ENCODE measurements at regions not wholly inside any gene's neighbourhood (a gene's known extent, or its start where the extent isn't known, plus 50 kb on each side); places are given as distances from the start of the nearest gene placed in this dataset.

DNA sequence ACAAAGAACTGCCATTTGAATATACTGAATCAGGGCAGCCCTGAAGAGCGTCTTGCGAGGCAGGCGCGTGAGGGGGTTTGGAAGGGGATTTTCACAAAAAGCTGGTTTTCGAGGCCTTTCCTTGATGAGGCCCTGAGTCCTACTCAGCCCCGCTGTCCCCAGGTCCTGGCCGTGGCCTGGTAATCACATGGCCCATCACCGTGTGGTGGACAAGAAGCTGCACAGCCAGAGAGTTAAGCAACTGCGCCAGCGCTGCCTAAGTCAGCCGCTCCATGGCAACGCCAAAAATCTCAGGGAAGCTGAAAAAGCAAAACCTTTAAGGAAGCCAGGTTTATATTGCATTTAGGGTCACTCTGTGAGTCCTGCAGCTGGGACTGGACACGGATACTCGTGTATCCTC is 341.2 kb upstream of the MYT1L start:
- TF ChIP-seq, protein P1, sequence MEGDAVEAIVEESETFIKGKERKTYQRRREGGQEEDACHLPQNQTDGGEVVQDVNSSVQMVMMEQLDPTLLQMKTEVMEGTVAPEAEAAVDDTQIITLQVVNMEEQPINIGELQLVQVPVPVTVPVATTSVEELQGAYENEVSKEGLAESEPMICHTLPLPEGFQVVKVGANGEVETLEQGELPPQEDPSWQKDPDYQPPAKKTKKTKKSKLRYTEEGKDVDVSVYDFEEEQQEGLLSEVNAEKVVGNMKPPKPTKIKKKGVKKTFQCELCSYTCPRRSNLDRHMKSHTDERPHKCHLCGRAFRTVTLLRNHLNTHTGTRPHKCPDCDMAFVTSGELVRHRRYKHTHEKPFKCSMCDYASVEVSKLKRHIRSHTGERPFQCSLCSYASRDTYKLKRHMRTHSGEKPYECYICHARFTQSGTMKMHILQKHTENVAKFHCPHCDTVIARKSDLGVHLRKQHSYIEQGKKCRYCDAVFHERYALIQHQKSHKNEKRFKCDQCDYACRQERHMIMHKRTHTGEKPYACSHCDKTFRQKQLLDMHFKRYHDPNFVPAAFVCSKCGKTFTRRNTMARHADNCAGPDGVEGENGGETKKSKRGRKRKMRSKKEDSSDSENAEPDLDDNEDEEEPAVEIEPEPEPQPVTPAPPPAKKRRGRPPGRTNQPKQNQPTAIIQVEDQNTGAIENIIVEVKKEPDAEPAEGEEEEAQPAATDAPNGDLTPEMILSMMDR (IDR thresholded peaks at IDR 0.05; ENCODE audit: unreplicated experiment) = no peak
- peaks cover 14% of the 10 kb centered on the region for H3K4me1 Mint-ChIP-seq
- H3K9me3 Mint-ChIP-seq = peaks cover 15% of the 10 kb centered on the region
- no peak overlapping the region for H3K4me3 Mint-ChIP-seq
- no peaks in the 10 kb centered on the region for H3K27me3 Mint-ChIP-seq (ENCODE audit: low read depth)
- no peaks in the 10 kb centered on the region for H3K36me3 Mint-ChIP-seq
- H3K27ac Mint-ChIP-seq = no peak overlapping the region
- no peak for DNase-seq (ENCODE audit: low spot score in 2 of 2, unreplicated experiment in 2 of 2)

- H3K4me3 Mint-ChIP-seq = no peak overlapping the region
- DNase-seq (ENCODE audit: low spot score in 2 of 2, unreplicated experiment in 2 of 2) = no peak
- TF ChIP-seq, protein P1 (IDR thresholded peaks at IDR 0.05; ENCODE audit: unreplicated experiment) = no peak
- H3K27me3 Mint-ChIP-seq (ENCODE audit: low read depth) = no peaks in the 10 kb centered on the region
- peaks cover 12% of the 10 kb centered on the region for H3K9me3 Mint-ChIP-seq
- no peaks in the 10 kb centered on the region for H3K36me3 Mint-ChIP-seq
- peaks cover 14% of the 10 kb centered on the region for H3K4me1 Mint-ChIP-seq
- no peak overlapping the region for H3K27ac Mint-ChIP-seq
Measured at GRCh38 chr2:2671826-2672225, 340.8 kb upstream of the MYT1L start.

GRCh38 chr2:2669316-2669715 is 338.2 kb upstream of the MYT1L start:
- Mint-ChIP-seq H3K27ac (no peak overlapping the region), H3K36me3 (no peaks in the 10 kb centered on the region), H3K27me3 (ENCODE audit: low read depth) (no peaks in the 10 kb centered on the region), H3K9me3 (peaks cover 9% of the 10 kb centered on the region), H3K4me1 (peaks cover 14% of the 10 kb centered on the region), H3K4me3 (no peak overlapping the region)
- DNase-seq (ENCODE audit: low spot score in 2 of 2, unreplicated experiment in 2 of 2) = no peak
- TF ChIP-seq, protein P1 (IDR thresholded peaks at IDR 0.05; ENCODE audit: unreplicated experiment) = no peak

DNA sequence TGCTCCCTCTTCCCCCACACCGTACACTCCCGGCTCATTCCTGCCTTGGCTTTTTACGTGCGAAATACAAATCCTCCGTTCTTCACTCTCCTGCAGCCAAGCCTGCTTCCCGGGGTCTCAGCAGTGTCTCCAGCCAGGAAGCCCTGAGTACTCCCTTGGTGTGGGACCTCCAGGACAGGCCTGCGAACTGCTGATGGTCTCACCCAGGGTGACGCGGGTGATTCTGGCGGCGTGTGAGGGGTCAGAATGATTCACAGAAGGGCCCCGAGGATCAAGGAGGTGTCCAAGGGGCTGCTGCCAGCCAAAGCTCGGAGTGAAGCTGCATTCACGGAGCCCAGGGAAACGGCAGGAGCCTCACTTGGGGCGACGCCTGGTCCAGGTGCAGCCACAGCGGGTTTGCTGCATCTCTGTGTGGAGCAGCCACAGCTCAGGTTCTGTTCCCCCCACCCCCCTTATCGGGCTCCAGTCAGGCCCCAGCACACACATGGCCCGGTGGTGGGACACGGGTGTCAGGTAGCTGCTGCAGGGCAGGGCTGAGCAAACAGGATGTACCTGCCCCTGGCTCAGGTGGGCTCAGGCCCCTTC is 337.7 kb upstream of the MYT1L start:
- Mint-ChIP-seq H3K27me3 (ENCODE audit: low read depth) (no peaks in the 10 kb centered on the region), H3K4me3 (no peak overlapping the region), H3K9me3 (peaks cover 9% of the 10 kb centered on the region), H3K4me1 (peaks cover 14% of the 10 kb centered on the region), H3K27ac (no peak overlapping the region), H3K36me3 (no peaks in the 10 kb centered on the region)
- no peak for DNase-seq (ENCODE audit: low spot score in 2 of 2, unreplicated experiment in 2 of 2)
- TF ChIP-seq, protein P1 (IDR thresholded peaks at IDR 0.05; ENCODE audit: unreplicated experiment) = no peak

GRCh38 chr2:2667690-2668089 is 336.6 kb upstream of the MYT1L start:
- peaks cover 3% of the 10 kb centered on the region for H3K4me1 Mint-ChIP-seq
- H3K27me3 Mint-ChIP-seq (ENCODE audit: low read depth) = peaks cover 4% of the 10 kb centered on the region
- H3K27ac Mint-ChIP-seq = no peak overlapping the region
- TF ChIP-seq, protein P1 (IDR thresholded peaks at IDR 0.05; ENCODE audit: unreplicated experiment) = no peak
- H3K36me3 Mint-ChIP-seq = no peaks in the 10 kb centered on the region
- DNase-seq (ENCODE audit: low spot score in 2 of 2, unreplicated experiment in 2 of 2) = no peak
- peaks cover 9% of the 10 kb centered on the region for H3K9me3 Mint-ChIP-seq
- H3K4me3 Mint-ChIP-seq = no peak overlapping the region

GRCh38 chr2:2665834-2666133 is 334.7 kb upstream of the MYT1L start:
- Mint-ChIP-seq H3K4me1 (no peaks in the 10 kb centered on the region), H3K4me3 (no peak overlapping the region), H3K36me3 (no peaks in the 10 kb centered on the region), H3K27me3 (ENCODE audit: low read depth) (peaks cover 5% of the 10 kb centered on the region), H3K27ac (no peak overlapping the region), H3K9me3 (peaks cover 1% of the 10 kb centered on the region)
- TF ChIP-seq, protein P1 (IDR thresholded peaks at IDR 0.05; ENCODE audit: unreplicated experiment) = no peak
- no peak for DNase-seq (ENCODE audit: low spot score in 2 of 2, unreplicated experiment in 2 of 2)

Measured in mesothelial cell of epicardium (in vitro differentiated cells).